ENCODE measurements at regions not wholly inside any gene's neighbourhood (a gene's known extent, or its start where the extent isn't known, plus 50 kb on each side); places are given as distances from the start of the nearest gene placed in this dataset.

DNA sequence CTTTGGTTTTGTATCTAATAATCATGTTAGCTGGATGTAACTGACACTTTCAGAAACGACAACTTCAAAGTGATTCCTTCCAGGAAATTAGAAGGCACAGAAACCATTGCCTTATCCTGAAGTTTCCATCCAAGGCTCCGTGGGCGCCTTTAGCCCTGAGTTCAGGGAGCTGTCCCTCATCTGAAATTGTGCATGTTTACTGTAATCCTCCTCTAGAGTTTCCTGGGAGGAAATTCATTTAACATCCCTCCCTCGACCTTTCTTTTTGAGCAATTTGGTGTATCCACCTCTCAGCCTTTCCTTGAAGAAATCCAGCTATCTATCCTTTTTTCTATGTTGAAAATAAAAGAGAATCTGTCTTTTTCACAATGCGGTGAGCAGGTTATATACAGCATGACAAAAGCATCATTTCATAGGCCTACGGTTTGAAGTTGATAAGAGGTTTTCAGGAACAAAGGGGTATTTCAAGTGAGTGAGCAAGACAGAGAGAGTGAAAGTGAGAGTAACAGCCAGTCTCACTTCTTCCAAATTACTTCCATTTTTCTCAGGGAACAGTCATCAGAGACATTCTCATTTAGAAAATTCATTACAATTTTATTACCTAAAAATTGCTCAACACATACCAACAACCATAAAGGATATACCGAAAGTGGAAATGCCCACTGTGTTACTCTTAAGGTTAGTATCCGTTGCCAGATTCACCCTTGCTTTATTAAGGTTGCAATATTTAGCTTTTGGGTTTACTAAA is 167.3 kb downstream of the MREG start:
- no peak for TF ChIP-seq SPI1 (IDR thresholded peaks at IDR 0.05; ENCODE audit: borderline replicate concordance, low read depth)
- TF ChIP-seq, protein P1, sequence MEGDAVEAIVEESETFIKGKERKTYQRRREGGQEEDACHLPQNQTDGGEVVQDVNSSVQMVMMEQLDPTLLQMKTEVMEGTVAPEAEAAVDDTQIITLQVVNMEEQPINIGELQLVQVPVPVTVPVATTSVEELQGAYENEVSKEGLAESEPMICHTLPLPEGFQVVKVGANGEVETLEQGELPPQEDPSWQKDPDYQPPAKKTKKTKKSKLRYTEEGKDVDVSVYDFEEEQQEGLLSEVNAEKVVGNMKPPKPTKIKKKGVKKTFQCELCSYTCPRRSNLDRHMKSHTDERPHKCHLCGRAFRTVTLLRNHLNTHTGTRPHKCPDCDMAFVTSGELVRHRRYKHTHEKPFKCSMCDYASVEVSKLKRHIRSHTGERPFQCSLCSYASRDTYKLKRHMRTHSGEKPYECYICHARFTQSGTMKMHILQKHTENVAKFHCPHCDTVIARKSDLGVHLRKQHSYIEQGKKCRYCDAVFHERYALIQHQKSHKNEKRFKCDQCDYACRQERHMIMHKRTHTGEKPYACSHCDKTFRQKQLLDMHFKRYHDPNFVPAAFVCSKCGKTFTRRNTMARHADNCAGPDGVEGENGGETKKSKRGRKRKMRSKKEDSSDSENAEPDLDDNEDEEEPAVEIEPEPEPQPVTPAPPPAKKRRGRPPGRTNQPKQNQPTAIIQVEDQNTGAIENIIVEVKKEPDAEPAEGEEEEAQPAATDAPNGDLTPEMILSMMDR (IDR thresholded peaks at IDR 0.05; ENCODE audit: insufficient read depth, low read length) = no peak
- no peak for TF ChIP-seq GABPA (IDR thresholded peaks at IDR 0.05; ENCODE audit: low read depth)
- no peak for TF ChIP-seq REST (IDR thresholded peaks at IDR 0.05; ENCODE audit: insufficient replicate concordance, low read depth)
- TF ChIP-seq POLR2AphosphoS5 (IDR thresholded peaks at IDR 0.05; ENCODE audit: low read depth) = no peak
- H3K27ac ChIP-seq (replicated peaks) = no peak overlapping the region
- H3K27me3 ChIP-seq (ENCODE audit: insufficient read depth, poor library complexity, severe bottlenecking) = no peaks in the 10 kb centered on the region
- H3K4me3 ChIP-seq (replicated peaks; ENCODE audit: insufficient read depth, low read length) = no peak overlapping the region
- DNase-seq (ENCODE audit: low read depth in 1 of 2, low spot score in 1 of 2) = no peak

GRCh38 chr2:215843579-215843978 is 169.8 kb downstream of the MREG start:
- TF ChIP-seq POLR2AphosphoS5 (IDR thresholded peaks at IDR 0.05; ENCODE audit: low read depth) = no peak
- no peak for TF ChIP-seq SPI1 (IDR thresholded peaks at IDR 0.05; ENCODE audit: borderline replicate concordance, low read depth)
- TF ChIP-seq, protein P1 (IDR thresholded peaks at IDR 0.05; ENCODE audit: insufficient read depth, low read length) = no peak
- TF ChIP-seq REST (IDR thresholded peaks at IDR 0.05; ENCODE audit: insufficient replicate concordance, low read depth) = no peak
- TF ChIP-seq GABPA (IDR thresholded peaks at IDR 0.05; ENCODE audit: low read depth) = no peak
- Histone ChIP-seq H3K4me3 (replicated peaks; ENCODE audit: insufficient read depth, low read length) (no peak overlapping the region), H3K27ac (replicated peaks) (no peak overlapping the region), H3K27me3 (ENCODE audit: insufficient read depth, poor library complexity, severe bottlenecking) (no peaks in the 10 kb centered on the region)
- DNase-seq (ENCODE audit: low read depth in 1 of 2, low spot score in 1 of 2) = no peak

- H3K4me3 ChIP-seq (replicated peaks; ENCODE audit: insufficient read depth, low read length) = no peak overlapping the region
- no peak overlapping the region for H3K27ac ChIP-seq (replicated peaks)
- no peak for TF ChIP-seq REST (IDR thresholded peaks at IDR 0.05; ENCODE audit: insufficient replicate concordance, low read depth)
- TF ChIP-seq, protein P1 (IDR thresholded peaks at IDR 0.05; ENCODE audit: insufficient read depth, low read length) = no peak
- no peak for TF ChIP-seq POLR2AphosphoS5 (IDR thresholded peaks at IDR 0.05; ENCODE audit: low read depth)
- TF ChIP-seq GABPA (IDR thresholded peaks at IDR 0.05; ENCODE audit: low read depth) = no peak
- no peak for TF ChIP-seq SPI1 (IDR thresholded peaks at IDR 0.05; ENCODE audit: borderline replicate concordance, low read depth)
- H3K27me3 ChIP-seq (ENCODE audit: insufficient read depth, poor library complexity, severe bottlenecking) = no peaks in the 10 kb centered on the region
- DNase-seq (ENCODE audit: low read depth in 1 of 2, low spot score in 1 of 2) = no peak
These were observed 172.1 kb downstream of the MREG start for GRCh38 chr2:215841175-215841816.

All from HL-60 (cell line).